Left ventricle myocardium inferior (tissue), 1 donor: ENCODE measurements at regions not wholly inside any gene's neighbourhood (a gene's known extent, or its start where the extent isn't known, plus 50 kb on each side); places are given as distances from the start of the nearest gene placed in this dataset.

ENCODE experiments used
- DNase-seq: peaks from one replicate; pipeline ENCODE4 v3.0.0-alpha.2; 2020
- H3K27ac ChIP-seq: fragments of 200-600 bp; replicated peaks from 2 replicates; pipeline ENCODE4 v1.8.0; 2021
- H3K27me3 ChIP-seq: fragments of 200-600 bp; 2 replicates; pipeline ENCODE4 v1.8.0; 2021; ENCODE audit warnings: low read depth
- H3K36me3 ChIP-seq: fragments of 200-600 bp; 2 replicates; pipeline ENCODE4 v1.8.0; 2021
- H3K4me1 ChIP-seq: fragments of 200-600 bp; 2 replicates; pipeline ENCODE4 v1.8.0; 2021
- H3K4me3 ChIP-seq: fragments of 200-600 bp; 2 replicates; pipeline ENCODE4 v1.8.0; 2021; ENCODE audit warnings: mild to moderate bottlenecking, moderate library complexity
- H3K9me3 ChIP-seq: fragments of 200-600 bp; replicated peaks from 2 replicates; pipeline ENCODE4 v1.8.0; 2021
- intact Hi-C: fragments of 100-400 bp; cut with micrococcal nuclease; formaldehyde crosslinking; loops from one replicate; pipeline ENCODE4 v1.11.0; 2022
- TF ChIP-seq, protein P1 (sequence below): fragments of 200-600 bp; IDR thresholded peaks from 2 replicates; pipeline ENCODE4 v1.8.0; 2021; ENCODE audit warnings: antibody characterized with exemption, mild to moderate bottlenecking, borderline replicate concordance
- donor health status: DM: no; HTN: yes; CAD: no; lungs with severe emphysema.

DNA sequence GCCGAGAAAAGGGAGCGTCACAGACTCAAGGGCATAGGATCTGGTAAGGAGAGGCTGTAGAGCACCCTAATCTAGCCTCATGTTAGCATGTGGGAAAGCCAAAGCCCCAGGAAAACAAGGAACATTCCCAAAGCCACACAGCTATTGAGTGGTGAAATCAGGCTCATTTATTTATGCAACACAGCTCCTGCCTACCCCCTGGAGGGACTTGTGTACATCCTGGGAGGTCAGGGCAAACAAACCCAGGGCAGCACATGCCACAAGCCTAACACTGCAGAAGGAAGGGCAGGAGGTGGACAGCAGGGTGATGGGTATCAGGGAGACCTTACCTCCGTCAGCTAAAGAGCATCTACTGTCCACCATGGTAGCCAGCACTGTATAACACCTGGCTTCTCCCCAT lies 283.5 kb downstream of the RPLP1 start:
- Histone ChIP-seq H3K27ac (no peak overlapping the region), H3K4me1 (no peaks in the 10 kb centered on the region), H3K36me3 (no peaks in the 10 kb centered on the region), H3K9me3 (peaks cover 19% of the 10 kb centered on the region), H3K4me3 (no peak overlapping the region), H3K27me3 (peaks cover 80% of the 10 kb centered on the region)
- TF ChIP-seq, protein P1, sequence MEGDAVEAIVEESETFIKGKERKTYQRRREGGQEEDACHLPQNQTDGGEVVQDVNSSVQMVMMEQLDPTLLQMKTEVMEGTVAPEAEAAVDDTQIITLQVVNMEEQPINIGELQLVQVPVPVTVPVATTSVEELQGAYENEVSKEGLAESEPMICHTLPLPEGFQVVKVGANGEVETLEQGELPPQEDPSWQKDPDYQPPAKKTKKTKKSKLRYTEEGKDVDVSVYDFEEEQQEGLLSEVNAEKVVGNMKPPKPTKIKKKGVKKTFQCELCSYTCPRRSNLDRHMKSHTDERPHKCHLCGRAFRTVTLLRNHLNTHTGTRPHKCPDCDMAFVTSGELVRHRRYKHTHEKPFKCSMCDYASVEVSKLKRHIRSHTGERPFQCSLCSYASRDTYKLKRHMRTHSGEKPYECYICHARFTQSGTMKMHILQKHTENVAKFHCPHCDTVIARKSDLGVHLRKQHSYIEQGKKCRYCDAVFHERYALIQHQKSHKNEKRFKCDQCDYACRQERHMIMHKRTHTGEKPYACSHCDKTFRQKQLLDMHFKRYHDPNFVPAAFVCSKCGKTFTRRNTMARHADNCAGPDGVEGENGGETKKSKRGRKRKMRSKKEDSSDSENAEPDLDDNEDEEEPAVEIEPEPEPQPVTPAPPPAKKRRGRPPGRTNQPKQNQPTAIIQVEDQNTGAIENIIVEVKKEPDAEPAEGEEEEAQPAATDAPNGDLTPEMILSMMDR: no peak
- no peak for DNase-seq
- intact Hi-C loops: loop anchor here (10.0 kb wide), 1 partner anchor 729 kb away; no protein-coding TSS in a partner anchor

DNA sequence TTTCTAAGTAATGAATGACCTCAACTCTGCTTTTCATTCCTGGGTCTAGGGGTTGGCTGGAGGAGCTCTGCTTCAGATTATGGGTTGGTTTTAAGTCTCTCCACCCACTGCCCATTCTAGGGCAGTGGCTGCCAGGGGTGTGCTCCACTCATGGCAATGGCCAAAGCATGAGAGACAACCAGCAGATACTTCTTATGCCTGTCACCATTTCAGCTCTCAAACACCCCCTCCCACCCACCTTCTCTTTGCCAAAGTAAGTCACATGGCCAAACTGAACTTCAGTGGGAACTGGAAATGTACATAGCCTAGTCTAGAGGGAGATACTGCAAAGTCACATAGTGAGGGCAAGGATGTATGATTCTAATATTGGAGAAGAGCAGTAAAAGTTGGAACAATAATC lies 285.3 kb downstream of the RPLP1 start:
- no peak for DNase-seq
- TF ChIP-seq, protein P1: no peak
- intact Hi-C loops: loop anchor here (10.0 kb wide), 1 partner anchor 727 kb away; no protein-coding TSS in a partner anchor

GRCh38 chr15:69740684-69741083 lies 288.1 kb downstream of the RPLP1 start:
- Histone ChIP-seq H3K9me3 (peaks cover 19% of the 10 kb centered on the region), H3K4me3 (no peak overlapping the region), H3K4me1 (no peaks in the 10 kb centered on the region), H3K36me3 (no peaks in the 10 kb centered on the region), H3K27me3 (peaks cover 95% of the 10 kb centered on the region), H3K27ac (no peak overlapping the region)
- intact Hi-C loops: no loop called here
- TF ChIP-seq, protein P1: no peak
- DNase-seq: no peak

More for the DNA sequence above, 285.3 kb downstream of the RPLP1 start:
- Histone ChIP-seq H3K27ac (no peak overlapping the region), H3K36me3 (no peaks in the 10 kb centered on the region), H3K4me1 (no peaks in the 10 kb centered on the region), H3K27me3 (peaks cover 82% of the 10 kb centered on the region), H3K4me3 (no peak overlapping the region), H3K9me3 (peaks cover 19% of the 10 kb centered on the region)

- Histone ChIP-seq H3K9me3 (peaks cover 15% of the 10 kb centered on the region), H3K4me1 (no peaks in the 10 kb centered on the region), H3K36me3 (no peaks in the 10 kb centered on the region), H3K4me3 (no peak overlapping the region), H3K27me3 (peaks cover 100% of the 10 kb centered on the region), H3K27ac (no peak overlapping the region)
- no peak for DNase-seq
- TF ChIP-seq, protein P1: no peak
- intact Hi-C loops: no loop called here
Measured at GRCh38 chr15:69742361-69742760, 289.7 kb downstream of the RPLP1 start.

DNA sequence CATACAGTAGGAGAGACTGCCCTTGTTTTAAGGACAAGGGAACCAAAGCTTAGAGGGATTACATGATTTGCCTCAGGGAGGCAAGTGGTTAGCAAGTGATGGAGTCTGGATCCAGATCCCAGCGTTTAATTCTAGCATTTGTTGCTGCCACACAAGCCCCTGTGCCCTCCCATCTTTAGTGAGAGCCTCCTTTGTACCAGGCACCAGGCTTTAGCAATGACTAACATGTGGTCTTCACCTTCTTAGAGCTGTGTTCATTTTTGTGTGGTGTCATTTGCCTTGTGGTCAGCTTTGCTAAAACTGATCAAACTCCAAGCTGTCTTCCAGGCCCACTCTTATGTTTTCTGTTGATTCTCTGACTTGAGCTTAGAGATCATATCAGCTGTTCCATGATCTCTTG lies 290.5 kb downstream of the RPLP1 start:
- intact Hi-C loops: no loop called here
- Histone ChIP-seq H3K4me3 (no peak overlapping the region), H3K9me3 (peaks cover 10% of the 10 kb centered on the region), H3K27ac (no peak overlapping the region), H3K36me3 (no peaks in the 10 kb centered on the region), H3K27me3 (peaks cover 99% of the 10 kb centered on the region), H3K4me1 (no peaks in the 10 kb centered on the region)
- TF ChIP-seq, protein P1: no peak
- no peak for DNase-seq
